Stomach (tissue), 4 donors: ENCODE measurements at regions not wholly inside any gene's neighbourhood (a gene's known extent, or its start where the extent isn't known, plus 50 kb on each side); places are given as distances from the start of the nearest gene placed in this dataset.

ENCODE experiments used
- CTCF ChIP-seq, 7 experiments: fragments of 450-650 bp in 4 of 7; fragments of 200-600 bp in 3 of 7; sonication (generic) in 3 of 7; IDR thresholded peaks; one replicate each; pipeline ENCODE4 v1.5.1; 2016 to 2019; ENCODE audit warnings: antibody characterized with exemption in 7 of 7, control low read depth in 2 of 7, mild to moderate bottlenecking in 1 of 7
- EP300 ChIP-seq: sonication (generic); formaldehyde crosslinking; IDR thresholded peaks from one replicate; pipeline ENCODE4 v1.6.1; 2017; ENCODE audit warnings: antibody characterized with exemption
- POLR2A ChIP-seq, 4 donors: fragments of 450-650 bp; IDR thresholded peaks; one replicate each; pipeline ENCODE4 v1.6.1; 2016; ENCODE audit warnings: antibody characterized with exemption in 4 of 4, control low read depth in 2 of 4, mild to moderate bottlenecking in 1 of 4, moderate library complexity in 1 of 4
- POLR2AphosphoS5 ChIP-seq, 3 donors: sonication (generic); formaldehyde crosslinking; IDR thresholded peaks; one replicate each; pipeline ENCODE4 v1.6.1; 2016; ENCODE audit warnings: antibody characterized with exemption in 3 of 3

- TF ChIP-seq POLR2AphosphoS5 (IDR thresholded peaks at IDR 0.05) = no peak
- no peak for TF ChIP-seq POLR2A (IDR thresholded peaks at IDR 0.05)
- TF ChIP-seq CTCF (IDR thresholded peaks at IDR 0.05) = no peak
- no peak for TF ChIP-seq EP300
These were observed 231.3 kb downstream of the PCDH17 start for GRCh38 chr13:57862879-57863278.
